Glomerular visceral epithelial cell (primary cell): ENCODE measurements at regions not wholly inside any gene's neighbourhood (a gene's known extent, or its start where the extent isn't known, plus 50 kb on each side); places are given as distances from the start of the nearest gene placed in this dataset.

Experiments used
- DNase-seq: peaks from one replicate; pipeline ENCODE4 v3.0.0-alpha.2; 2016; ENCODE audit errors: extremely low spot score

GRCh38 chr7:119392-120163 lies 72.8 kb upstream of the FAM20C start:
- DNase-seq: no peak

- no peak for DNase-seq
Observed at GRCh38 chr7:120164-120991, 72.0 kb upstream of the FAM20C start.

- no peak for DNase-seq
Observed at GRCh38 chr7:121002-121785, 71.2 kb upstream of the FAM20C start.

GRCh38 chr7:123237-123636 lies 69.1 kb upstream of the FAM20C start:
- no peak for DNase-seq

- DNase-seq: no peak
Observed at GRCh38 chr7:124130-124949, 68.0 kb upstream of the FAM20C start.

- DNase-seq: no peak
Observed at GRCh38 chr7:125061-125475, 67.3 kb upstream of the FAM20C start.

GRCh38 chr7:125661-126060 lies 66.7 kb upstream of the FAM20C start:
- DNase-seq: no peak

GRCh38 chr7:126368-126767 lies 66.0 kb upstream of the FAM20C start:
- no peak for DNase-seq

- no peak for DNase-seq
Observed at GRCh38 chr7:127064-127598, 65.2 kb upstream of the FAM20C start.

GRCh38 chr7:128171-129080 lies 63.9 kb upstream of the FAM20C start:
- no peak for DNase-seq

- DNase-seq: no peak
Observed at GRCh38 chr7:129366-130221, 62.8 kb upstream of the FAM20C start.

- no peak for DNase-seq
Observed at GRCh38 chr7:130222-130572, 62.2 kb upstream of the FAM20C start.

- DNase-seq: no peak
Observed at GRCh38 chr7:130875-131780, 61.2 kb upstream of the FAM20C start.

- DNase-seq: no peak
Observed at GRCh38 chr7:131781-132482, 60.4 kb upstream of the FAM20C start.

- DNase-seq: no peak
Observed at GRCh38 chr7:132899-133298, 59.5 kb upstream of the FAM20C start.

- no peak for DNase-seq
Observed at GRCh38 chr7:133470-133869, 58.9 kb upstream of the FAM20C start.

- no peak for DNase-seq
Observed at GRCh38 chr7:134029-134428, 58.3 kb upstream of the FAM20C start.
